ENCODE measurements at regions not wholly inside any gene's neighbourhood (a gene's known extent, or its start where the extent isn't known, plus 50 kb on each side); places are given as distances from the start of the nearest gene placed in this dataset.

- H3K36me3 ChIP-seq = no peaks in the 10 kb centered on the region
- H3K27me3 ChIP-seq = no peaks in the 10 kb centered on the region
- TF ChIP-seq CTCF (IDR thresholded peaks at IDR 0.05; ENCODE audit: low read depth, low read length) = no peak
- H3K9me3 ChIP-seq (ENCODE audit: low read depth) = no peaks in the 10 kb centered on the region
- H3K4me1 ChIP-seq (ENCODE audit: low read depth) = no peaks in the 10 kb centered on the region
- no peak for DNase-seq (ENCODE audit: low read depth in 1 of 2, low spot score in 1 of 2)
- no peak overlapping the region for H3K27ac ChIP-seq
- H3K4me3 ChIP-seq = no peak overlapping the region
These were observed 133.8 kb upstream of the LMO4 start for GRCh38 chr1:87194856-87195255.

- no peaks in the 10 kb centered on the region for H3K36me3 ChIP-seq
- H3K27me3 ChIP-seq = no peaks in the 10 kb centered on the region
- H3K4me1 ChIP-seq (ENCODE audit: low read depth) = no peaks in the 10 kb centered on the region
- H3K27ac ChIP-seq = no peak overlapping the region
- no peak for DNase-seq (ENCODE audit: low read depth in 1 of 2, low spot score in 1 of 2)
- H3K4me3 ChIP-seq = no peak overlapping the region
- TF ChIP-seq CTCF (IDR thresholded peaks at IDR 0.05; ENCODE audit: low read depth, low read length) = no peak
- H3K9me3 ChIP-seq (ENCODE audit: low read depth) = no peaks in the 10 kb centered on the region
These were observed 132.4 kb upstream of the LMO4 start for GRCh38 chr1:87196110-87196827.

- Histone ChIP-seq H3K27me3 (no peaks in the 10 kb centered on the region), H3K4me3 (no peak overlapping the region), H3K27ac (no peak overlapping the region), H3K9me3 (ENCODE audit: low read depth) (no peaks in the 10 kb centered on the region), H3K4me1 (ENCODE audit: low read depth) (no peaks in the 10 kb centered on the region), H3K36me3 (no peaks in the 10 kb centered on the region)
- DNase-seq (ENCODE audit: low read depth in 1 of 2, low spot score in 1 of 2) = peak in 1 of 2 donors; percentile 61
- no peak for TF ChIP-seq CTCF (IDR thresholded peaks at IDR 0.05; ENCODE audit: low read depth, low read length)
These were observed 131.5 kb upstream of the LMO4 start for GRCh38 chr1:87197156-87197555.

GRCh38 chr1:87197641-87198040 lies 131.0 kb upstream of the LMO4 start:
- Histone ChIP-seq H3K4me1 (ENCODE audit: low read depth) (no peaks in the 10 kb centered on the region), H3K4me3 (no peak overlapping the region), H3K36me3 (no peaks in the 10 kb centered on the region), H3K9me3 (ENCODE audit: low read depth) (no peaks in the 10 kb centered on the region), H3K27me3 (no peaks in the 10 kb centered on the region), H3K27ac (no peak overlapping the region)
- TF ChIP-seq CTCF (IDR thresholded peaks at IDR 0.05; ENCODE audit: low read depth, low read length) = no peak
- no peak for DNase-seq (ENCODE audit: low read depth in 1 of 2, low spot score in 1 of 2)

GRCh38 chr1:87200875-87201638 lies 127.6 kb upstream of the LMO4 start:
- no peak for TF ChIP-seq CTCF (IDR thresholded peaks at IDR 0.05; ENCODE audit: low read depth, low read length)
- H3K4me1 ChIP-seq (ENCODE audit: low read depth) = no peaks in the 10 kb centered on the region
- no peak overlapping the region for H3K4me3 ChIP-seq
- no peaks in the 10 kb centered on the region for H3K27me3 ChIP-seq
- H3K27ac ChIP-seq = no peak overlapping the region
- no peaks in the 10 kb centered on the region for H3K36me3 ChIP-seq
- no peak for DNase-seq (ENCODE audit: low read depth in 1 of 2, low spot score in 1 of 2)
- H3K9me3 ChIP-seq (ENCODE audit: low read depth) = no peaks in the 10 kb centered on the region

All from cardiac muscle cell (in vitro differentiated cells and primary cell).